ENCODE measurements at regions not wholly inside any gene's neighbourhood (a gene's known extent, or its start where the extent isn't known, plus 50 kb on each side); places are given as distances from the start of the nearest gene placed in this dataset.

- no peak for ATAC-seq
- DNase-seq: no peak
Measured at GRCh38 chr16:48946686-48947370, 334.8 kb downstream of the CBLN1 start.

- ATAC-seq: no peak
- DNase-seq: no peak
Measured at GRCh38 chr16:48942996-48943395, 333.0 kb upstream of the N4BP1 start.

DNA sequence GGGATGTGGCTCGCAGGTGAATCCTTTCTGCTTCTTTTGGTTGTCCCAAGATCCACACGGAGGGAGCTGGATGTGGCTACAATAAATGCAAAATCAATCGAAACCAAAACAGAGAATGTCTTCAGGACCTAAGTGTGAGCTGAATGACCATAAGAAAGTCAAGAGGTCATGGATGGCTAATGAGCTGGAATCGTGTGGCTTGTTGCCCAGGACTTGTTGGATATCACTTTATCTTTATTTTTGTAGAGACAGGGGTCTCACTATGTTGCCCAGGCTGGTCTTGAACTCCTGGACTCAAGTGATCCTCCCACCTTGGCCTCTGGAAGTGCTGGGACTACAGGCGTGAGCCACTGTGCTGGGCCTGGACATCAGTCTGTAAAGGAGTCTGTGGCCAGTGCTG, 326.8 kb upstream of the N4BP1 start:
- ATAC-seq (no peak), DNase-seq (no peak)

GRCh38 chr16:48932216-48932855, 322.4 kb upstream of the N4BP1 start:
- DNase-seq (no peak), ATAC-seq (peak; percentile 16)

- ATAC-seq: no peak
- no peak for DNase-seq
Measured at GRCh38 chr16:48930951-48931553, 321.1 kb upstream of the N4BP1 start.

DNA sequence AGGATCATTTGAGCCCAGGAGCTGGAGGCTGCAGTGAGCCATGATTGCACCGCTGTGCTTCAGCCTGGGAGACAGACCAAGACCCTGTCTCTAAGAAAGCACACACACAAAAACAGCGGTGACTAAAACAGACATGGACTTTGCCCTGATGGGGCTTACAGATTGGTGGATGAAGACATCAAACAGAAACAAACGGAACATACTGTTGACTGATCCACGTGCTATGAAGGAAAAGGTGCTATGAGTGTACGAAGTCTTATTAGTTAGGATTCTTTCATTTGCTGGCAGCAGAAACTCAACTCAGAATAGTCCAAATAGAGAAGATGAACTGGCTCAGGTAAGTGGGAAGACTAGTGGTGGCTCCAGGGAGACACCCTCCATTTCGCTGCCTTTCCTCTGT, 309.8 kb upstream of the N4BP1 start:
- ATAC-seq: no peak
- DNase-seq: no peak

DNA sequence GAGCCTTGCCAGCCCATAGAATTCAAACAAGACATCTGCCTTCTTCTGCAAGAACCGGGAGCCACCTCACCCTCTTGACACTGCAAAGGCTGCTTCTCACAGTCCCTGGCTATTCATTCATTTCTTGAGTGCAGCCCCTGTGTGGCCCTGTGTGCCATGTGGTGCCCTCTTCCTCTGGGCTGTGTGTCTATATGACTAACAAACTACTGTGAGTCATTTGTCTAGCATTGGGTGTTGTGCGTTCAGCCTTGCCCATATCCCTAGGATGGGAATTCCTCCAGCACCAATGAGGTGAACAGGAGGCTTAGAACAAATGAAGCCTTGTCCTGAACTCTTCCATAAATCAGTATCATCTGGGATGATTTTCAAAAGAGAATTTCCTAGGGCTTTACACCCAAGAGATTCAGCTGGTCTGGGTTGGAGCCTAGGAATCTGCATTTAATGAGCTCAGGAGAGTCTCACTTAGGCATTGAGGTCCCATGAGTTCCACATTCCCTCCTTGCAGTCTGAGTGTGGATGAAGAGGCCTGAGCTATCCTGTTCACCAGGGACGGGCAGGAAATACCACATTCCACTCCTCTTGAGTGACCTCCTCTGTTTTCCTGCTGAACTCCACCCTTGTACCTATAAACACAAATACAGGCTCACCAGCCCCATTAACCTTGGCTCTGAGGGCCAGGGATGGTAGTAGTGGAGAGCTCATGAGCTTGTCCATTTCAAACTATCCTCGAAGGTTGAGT, 308.7 kb upstream of the N4BP1 start:
- DNase-seq: no peak
- no peak for ATAC-seq

DNA sequence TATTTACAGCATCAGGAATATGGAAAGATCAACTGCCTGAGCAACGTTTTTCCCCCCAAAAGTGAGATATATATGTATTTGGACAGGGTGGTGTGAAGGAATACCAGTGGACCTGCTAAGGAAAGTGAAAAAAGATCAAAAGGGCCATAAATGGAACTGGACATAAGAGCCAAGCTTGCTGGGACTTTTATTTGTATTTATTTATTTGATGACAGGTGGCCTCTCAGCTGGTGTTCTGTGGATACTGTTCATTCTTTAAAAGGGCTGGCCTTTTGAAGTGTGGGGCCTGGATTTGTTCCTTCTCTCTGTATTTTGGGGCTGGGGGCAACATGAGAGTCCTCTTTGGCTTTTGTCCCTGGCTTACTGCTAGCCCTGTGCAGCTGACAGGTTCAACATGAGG, 306.6 kb upstream of the N4BP1 start:
- DNase-seq (no peak), ATAC-seq (no peak)

- DNase-seq: no peak
- ATAC-seq: no peak
Measured at GRCh38 chr16:48914070-48914469, 304.1 kb upstream of the N4BP1 start.

- DNase-seq: no peak
- no peak for ATAC-seq
Measured at GRCh38 chr16:48913384-48913783, 303.4 kb upstream of the N4BP1 start.

GRCh38 chr16:48912360-48912759, 302.4 kb upstream of the N4BP1 start:
- no peak for ATAC-seq

DNA sequence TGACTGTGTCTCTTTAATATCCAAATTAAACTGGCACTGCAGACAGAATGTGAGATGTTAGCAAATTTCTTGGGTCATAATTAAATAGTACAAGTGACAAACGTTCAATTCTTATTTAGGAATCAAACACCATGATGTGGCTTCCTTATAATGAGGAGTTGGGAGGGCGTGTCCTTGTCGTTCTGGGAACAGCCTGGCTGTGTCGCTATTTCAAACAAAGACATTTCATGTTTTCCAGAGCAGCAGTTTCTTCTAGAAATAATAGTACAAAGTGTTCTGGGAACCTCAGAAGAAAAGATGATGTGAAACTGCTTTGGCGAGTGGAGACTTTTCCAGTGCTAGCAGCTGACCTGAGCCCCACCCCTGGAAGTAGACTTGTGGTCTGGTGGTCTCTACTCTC, 301.7 kb upstream of the N4BP1 start:
- DNase-seq (no peak), ATAC-seq (no peak)

More at GRCh38 chr16:48912360-48912759, 302.4 kb upstream of the N4BP1 start:
- DNase-seq: no peak

DNA sequence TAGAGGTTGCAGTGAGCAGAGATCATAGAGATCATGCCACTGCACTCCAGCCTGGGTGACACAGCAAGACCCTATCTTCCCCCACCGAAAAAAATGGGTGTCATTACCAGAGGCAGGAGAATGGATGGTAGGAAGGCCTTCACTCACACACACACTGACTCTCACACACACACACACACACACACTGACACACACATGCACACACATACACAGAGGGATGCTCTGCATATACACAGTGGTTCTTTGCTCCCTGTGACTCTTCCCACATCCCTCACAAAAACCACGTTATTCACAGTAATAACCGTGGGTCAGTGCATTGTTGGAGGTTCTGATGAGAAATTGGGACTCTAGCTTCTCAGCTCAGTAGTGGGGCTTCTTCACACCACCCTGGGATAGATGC, 300.2 kb upstream of the N4BP1 start:
- no peak for ATAC-seq
- DNase-seq: no peak

DNA sequence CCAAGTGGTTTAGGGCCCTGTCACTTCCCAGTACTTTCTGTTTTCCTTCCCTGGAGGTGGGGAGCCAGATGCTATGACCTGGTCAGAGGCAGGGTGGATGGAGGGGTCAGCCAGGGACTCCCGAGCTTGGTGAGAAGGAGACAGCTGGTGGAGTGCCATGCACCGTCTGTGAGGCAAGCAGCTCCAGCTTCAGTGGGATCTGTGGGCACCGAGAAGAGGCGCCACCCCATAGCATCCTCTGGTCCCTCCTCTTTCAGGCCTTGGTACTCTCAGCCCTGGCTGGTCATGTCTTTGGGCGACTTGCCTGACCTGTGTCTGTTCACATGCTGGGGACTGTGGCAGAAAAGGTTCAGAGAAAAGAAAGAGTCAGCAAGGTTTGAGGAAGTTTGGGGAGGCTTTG, 299.3 kb upstream of the N4BP1 start:
- DNase-seq: no peak
- no peak for ATAC-seq

- no peak for ATAC-seq
- DNase-seq: no peak
Measured at GRCh38 chr16:48907906-48908634, 298.1 kb upstream of the N4BP1 start.

DNA sequence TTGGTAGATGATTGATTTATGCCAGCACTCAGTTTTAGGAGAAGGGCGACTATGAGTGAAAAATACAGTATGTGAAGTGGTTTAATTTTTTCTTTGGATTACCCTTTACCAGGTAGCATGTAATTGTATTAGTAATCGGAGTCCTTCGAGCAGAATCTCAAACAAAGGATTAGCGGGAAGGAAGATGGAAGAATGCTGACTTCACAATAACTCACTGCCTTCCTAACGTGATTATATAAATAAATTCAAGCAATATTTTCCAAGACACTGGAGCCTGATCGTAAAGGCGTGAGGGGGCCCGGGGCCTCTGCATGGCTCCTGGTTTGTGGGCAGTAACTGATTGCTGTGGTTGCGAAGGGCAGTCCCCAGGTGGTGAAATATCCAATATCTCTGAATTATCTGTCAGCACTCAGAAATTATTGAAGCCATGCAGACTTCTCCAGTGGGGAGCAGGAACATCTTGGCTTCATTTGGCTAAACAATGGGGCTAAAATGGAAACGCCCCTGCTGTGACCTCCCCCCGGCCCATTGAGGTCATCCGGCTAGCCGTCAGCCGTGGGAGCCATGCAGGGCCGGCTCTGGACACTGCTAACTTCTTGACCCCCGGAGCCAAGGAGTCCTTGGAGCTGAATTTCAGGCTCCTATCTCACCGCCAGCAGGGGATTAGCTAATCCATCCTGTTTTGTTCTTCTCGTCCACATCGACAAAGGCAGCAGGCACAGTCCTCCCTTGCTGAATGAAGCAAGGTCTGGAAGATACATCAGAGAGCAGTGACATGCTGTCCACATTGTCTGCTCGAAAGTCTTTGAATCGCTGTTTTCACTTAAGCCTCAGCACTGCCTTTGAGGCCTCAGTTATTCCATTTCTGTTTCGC, 295.9 kb upstream of the N4BP1 start:
- DNase-seq: no peak
- ATAC-seq: no peak

DNA sequence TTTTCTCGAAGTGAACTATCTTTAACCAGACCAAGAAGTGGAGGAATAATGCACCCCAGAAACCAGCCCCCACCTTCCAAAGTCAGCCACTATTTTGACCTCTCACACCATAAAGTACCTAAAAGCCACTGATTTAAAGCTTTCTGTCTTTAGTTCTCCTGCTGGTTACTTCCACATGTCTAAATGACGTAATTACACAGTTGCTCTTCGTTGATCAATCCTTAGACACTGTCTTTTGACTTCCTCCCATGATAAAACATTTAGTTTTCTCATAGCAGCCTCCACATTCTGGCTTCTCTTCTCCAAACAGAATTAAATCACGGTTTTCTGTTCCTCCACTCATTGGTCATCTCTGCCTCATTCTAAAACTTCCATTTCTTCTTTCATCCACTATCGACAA, 294.4 kb upstream of the N4BP1 start:
- no peak for ATAC-seq
- DNase-seq: no peak

- no peak for ATAC-seq
- DNase-seq: no peak
Measured at GRCh38 chr16:48903039-48903438, 293.1 kb upstream of the N4BP1 start.

DNA sequence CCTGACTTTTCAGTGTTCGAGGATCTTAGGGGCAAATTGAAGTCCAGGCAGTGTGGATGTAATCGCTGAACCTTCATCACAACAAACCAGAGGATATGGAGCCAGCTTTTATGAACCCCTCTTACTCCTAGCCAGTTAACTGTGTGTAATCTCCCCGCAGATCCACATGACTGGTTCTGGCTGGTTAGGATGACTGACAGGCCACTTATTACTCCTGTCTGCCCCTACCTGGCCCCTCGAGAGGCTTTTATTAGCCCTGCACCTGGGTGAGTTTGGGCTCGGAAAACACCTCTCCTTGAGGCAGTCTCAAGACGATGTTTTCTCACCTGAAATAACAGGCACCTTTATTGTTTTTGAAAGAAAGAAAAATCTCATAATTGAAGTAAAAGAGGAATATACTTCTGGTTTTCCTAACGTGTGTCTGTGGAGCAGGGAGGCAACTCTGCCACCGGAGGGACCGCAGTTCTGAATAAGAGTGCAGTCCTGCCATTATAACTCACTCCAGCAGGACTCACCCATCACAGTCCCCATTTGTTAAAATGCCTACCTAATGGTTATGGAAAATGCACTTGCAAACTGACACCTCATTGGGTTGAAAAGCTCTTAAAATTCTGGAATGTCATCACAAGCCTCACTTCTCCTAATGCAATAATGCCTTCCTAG, 291.9 kb upstream of the N4BP1 start:
- DNase-seq (no peak), ATAC-seq (no peak)

DNA sequence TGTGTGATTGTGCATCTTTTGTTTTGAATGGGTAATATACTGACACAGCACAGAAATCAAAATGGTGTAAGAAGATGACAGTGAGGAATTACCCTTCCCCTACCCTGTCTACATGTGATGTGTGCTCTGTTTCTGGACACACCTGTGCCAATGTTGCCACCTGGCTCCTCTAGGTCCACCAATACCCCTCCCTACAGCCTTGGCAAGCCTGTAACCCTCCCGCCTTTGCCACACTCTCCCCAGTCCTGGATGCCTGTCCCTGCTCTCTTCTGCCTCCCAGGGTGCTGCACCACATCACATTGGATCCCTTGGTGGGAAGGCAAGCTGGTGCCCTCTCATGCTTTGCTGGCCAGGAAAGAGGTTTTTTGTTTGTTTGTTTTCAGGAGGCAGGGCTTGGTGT, 289.5 kb upstream of the N4BP1 start:
- ATAC-seq: no peak
- no peak for DNase-seq

DNA sequence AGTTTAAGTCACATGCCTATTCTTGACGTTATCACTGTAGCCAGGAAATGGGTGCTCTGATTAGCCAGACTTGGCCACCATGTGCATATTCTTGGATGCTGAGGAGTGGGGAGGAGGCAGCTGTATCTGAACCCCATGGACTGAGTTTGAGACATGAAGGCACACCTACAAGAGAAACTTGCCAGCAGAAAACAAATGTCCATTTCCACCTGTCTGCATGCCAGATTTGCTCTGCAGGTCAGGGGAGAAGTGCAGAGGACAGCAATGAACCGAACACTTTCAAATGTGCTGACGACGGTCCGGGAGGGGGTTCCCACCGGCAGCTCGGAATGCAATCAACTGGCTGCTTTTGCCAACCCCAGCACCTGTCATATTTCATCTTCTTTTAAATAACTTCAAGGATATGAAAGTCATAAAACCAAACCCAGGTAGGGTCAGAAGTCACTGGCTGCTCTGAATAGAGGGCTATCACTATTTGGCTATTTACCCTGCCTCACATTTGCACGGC, 287.8 kb upstream of the N4BP1 start:
- no peak for ATAC-seq
- DNase-seq: no peak

Data from stimulated activated naive CD8-positive, alpha-beta T cell treated with anti-CD3 and anti-CD28 coated beads, Interleukin-15, Interleukin-2, amounts not matched to agents 100 U/mL and 50 U/mL, for 24 hours (primary cell).